SU-DHL-6 (cell line): ENCODE measurements at regions not wholly inside any gene's neighbourhood (a gene's known extent, or its start where the extent isn't known, plus 50 kb on each side); places are given as distances from the start of the nearest gene placed in this dataset.

ENCODE experiments used
- H2AFZ ChIP-seq: fragments of 200-600 bp; sonication (generic); 2 replicates; pipeline ENCODE4 v1.6.1; 2014; ENCODE audit warnings: low read depth, mild to moderate bottlenecking, moderate library complexity, mixed read lengths, antibody characterized with exemption, low read length; ENCODE audit not compliant: severe bottlenecking
- H3F3A ChIP-seq: fragments of 200-600 bp; shearing (Covaris generic); 2 replicates; pipeline ENCODE4 v1.6.0; 2016; ENCODE audit warnings: antibody characterized with exemption, mild to moderate bottlenecking; ENCODE audit not compliant: insufficient read depth
- H3K27ac ChIP-seq: fragments of 200-600 bp; sonication (generic); 2 replicates; pipeline ENCODE4 v1.5.1; 2016; ENCODE audit warnings: low read depth, mild to moderate bottlenecking, low read length, moderate library complexity, mixed read lengths
- H3K27me3 ChIP-seq: fragments of 200-600 bp; sonication (generic), shearing (Covaris generic); 2 replicates; pipeline ENCODE4 v1.6.0; 2014; ENCODE audit warnings: mild to moderate bottlenecking, low read length
- H3K36me3 ChIP-seq: fragments of 200-600 bp; sonication (generic); 2 replicates; pipeline ENCODE4 v1.6.1; 2014; ENCODE audit warnings: mild to moderate bottlenecking, low read length, mixed read lengths
- H3K4me2 ChIP-seq: fragments of 300-600, 200-600 bp; shearing (Covaris generic), sonication (generic); 2 replicates; pipeline ENCODE4 v1.6.0; 2014; ENCODE audit warnings: low read length, low read depth, mild to moderate bottlenecking; ENCODE audit not compliant: poor library complexity, severe bottlenecking
- H3K4me3 ChIP-seq: fragments of 200-600 bp; sonication (generic); 2 replicates; pipeline ENCODE4 v1.5.1; 2014; ENCODE audit warnings: antibody characterized with exemption, low read length, mild to moderate bottlenecking, mixed read lengths; ENCODE audit not compliant: insufficient read depth, poor library complexity, severe bottlenecking
- H3K79me2 ChIP-seq: fragments of 200-600 bp; sonication (generic); 2 replicates; pipeline ENCODE4 v1.6.1; 2014; ENCODE audit warnings: mild to moderate bottlenecking, low read length, moderate library complexity; ENCODE audit not compliant: insufficient read depth
- H3K9ac ChIP-seq: fragments of 200-600 bp; sonication (generic); 2 replicates; pipeline ENCODE4 v1.7.0; 2014; ENCODE audit warnings: mild to moderate bottlenecking, low read length
- H3K9me2 ChIP-seq: fragments of 200-600 bp; sonication (generic); replicated peaks from 2 replicates; pipeline ENCODE4 v1.6.1; 2014; ENCODE audit warnings: low read length; ENCODE audit not compliant: insufficient read depth
- H3K9me3 ChIP-seq: fragments of 200-600 bp; sonication (generic); 2 replicates; pipeline ENCODE4 v1.6.1; 2014; ENCODE audit warnings: low read length, mixed read lengths; ENCODE audit not compliant: insufficient read depth
- H4K20me1 ChIP-seq: fragments of 200-600 bp; sonication (generic); 2 replicates; pipeline ENCODE4 v1.6.1; 2014; ENCODE audit warnings: low read depth, mild to moderate bottlenecking, antibody characterized with exemption, low read length, moderate library complexity, mixed read lengths
- CTCF ChIP-seq: fragments of 200-600 bp; sonication (generic); IDR thresholded peaks from one replicate; pipeline ENCODE4 v1.5.1; 2017; ENCODE audit warnings: antibody characterized with exemption, mild to moderate bottlenecking, low read length, moderate library complexity; ENCODE audit not compliant: insufficient read depth, poor library complexity, severe bottlenecking
- EZH2phosphoT487 ChIP-seq: fragments of 200-600 bp; sonication (generic), shearing (Covaris generic); conservative IDR thresholded peaks from 2 replicates; pipeline ENCODE4 v1.6.1; 2018; ENCODE audit warnings: mild to moderate bottlenecking, antibody characterized with exemption, low read length, moderate library complexity, mixed read lengths

GRCh38 chr6:160940197-160940596, 51.4 kb upstream of the MAP3K4 start:
- H2AFZ ChIP-seq, result no peak overlapping the region
- no peak overlapping the region for H3K9ac ChIP-seq
- H3K9me3 ChIP-seq, result no peaks in the 10 kb centered on the region
- H3K27ac ChIP-seq, result no peak overlapping the region
- no peak overlapping the region for H3K4me2 ChIP-seq
- TF ChIP-seq EZH2phosphoT487 (no peak), CTCF (no peak)
- H3K9me2 ChIP-seq, result no peaks in the 10 kb centered on the region
- H3K79me2 ChIP-seq, result no peaks in the 10 kb centered on the region
- H3K36me3 ChIP-seq, result no peaks in the 10 kb centered on the region
- H3K27me3 ChIP-seq, result no peaks in the 10 kb centered on the region
- no peak overlapping the region for H3K4me3 ChIP-seq
- no peaks in the 10 kb centered on the region for H3F3A ChIP-seq
- H4K20me1 ChIP-seq, result no peaks in the 10 kb centered on the region
